ELR (cell line): ENCODE measurements at regions not wholly inside any gene's neighbourhood (a gene's known extent, or its start where the extent isn't known, plus 50 kb on each side); places are given as distances from the start of the nearest gene placed in this dataset.
A peak's percentile ranks its signal among the peaks of the same experiment; 100 is the strongest.
"Not testable (repeated sequence)": the region's sequence is repeated elsewhere in the genome, so short reads cannot be mapped to it uniquely, and the experiment has no call there.

Experiments used
- DNase-seq: peaks from one replicate; pipeline ENCODE4 v3.0.0-alpha.2; 2015; ENCODE audit warnings: low read depth

DNA sequence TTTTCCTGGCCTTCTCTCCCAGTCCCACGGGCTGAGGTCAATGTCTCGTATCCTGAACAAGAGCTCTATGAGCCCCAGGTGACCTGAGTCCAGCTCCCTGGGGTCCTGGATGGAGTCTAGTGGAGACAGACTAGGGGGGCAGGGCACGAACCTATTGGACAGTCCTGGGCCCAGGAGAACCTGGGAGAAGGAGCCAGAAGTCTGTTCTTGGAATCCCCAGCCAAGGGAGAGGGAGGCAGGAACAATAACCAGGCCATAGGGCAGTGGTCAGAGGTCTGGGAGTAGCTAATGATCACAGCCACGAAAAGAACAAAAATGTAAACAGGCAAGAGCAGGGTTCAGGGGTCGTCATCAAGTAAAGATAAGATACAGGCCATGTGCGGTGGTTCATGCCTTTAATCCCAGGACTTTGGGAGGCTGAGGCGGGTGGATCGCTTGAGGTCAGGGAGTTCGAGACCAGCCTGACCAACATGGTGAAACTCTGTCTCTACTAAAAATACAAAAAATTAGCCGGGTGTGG, 60.8 kb downstream of the COPRS start:
- no peak for DNase-seq

- not testable (repeated sequence) for DNase-seq
Observed at GRCh38 chr17:31795941-31796340, 63.1 kb downstream of the COPRS start.

GRCh38 chr17:31794111-31794510, 64.9 kb downstream of the COPRS start:
- DNase-seq, result no peak

- not testable (repeated sequence) for DNase-seq
Observed at GRCh38 chr17:31793634-31794033, 65.4 kb downstream of the COPRS start.

GRCh38 chr17:31792007-31792585, 66.9 kb downstream of the COPRS start:
- DNase-seq, result no peak

GRCh38 chr17:31789707-31790505, 69.1 kb downstream of the COPRS start:
- no peak for DNase-seq

- DNase-seq, result peak; percentile 36
Observed at GRCh38 chr17:31788956-31789355, 70.1 kb downstream of the COPRS start.

- DNase-seq, result no peak
Observed at GRCh38 chr17:31788571-31788946, 70.5 kb downstream of the COPRS start.

- DNase-seq, result peak; percentile 87
Observed at GRCh38 chr17:31787857-31788570, 71.0 kb downstream of the COPRS start.

- no peak for DNase-seq
Observed at GRCh38 chr17:31786796-31787481, 72.1 kb downstream of the COPRS start.

DNA sequence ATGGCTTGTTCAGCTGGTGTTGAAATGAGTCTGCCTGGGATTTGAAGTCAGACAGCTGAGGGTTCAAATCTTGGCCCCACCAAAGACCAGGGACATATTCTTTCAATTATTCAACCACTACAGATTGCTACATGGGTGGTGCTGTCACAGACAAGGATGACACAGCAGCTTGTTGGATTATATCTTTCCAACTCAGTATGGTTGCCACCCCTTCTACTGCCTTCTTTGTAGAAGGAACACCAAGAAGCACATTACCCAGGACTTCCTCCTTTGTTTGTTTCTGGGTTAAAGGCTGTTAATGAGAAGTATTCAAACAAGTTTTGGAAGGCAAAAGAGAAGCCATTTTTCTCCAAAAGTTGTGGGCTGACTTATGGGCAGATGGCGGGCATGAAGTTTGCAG, 78.6 kb downstream of the COPRS start:
- DNase-seq, result no peak

GRCh38 chr17:31778523-31778922, 80.5 kb downstream of the COPRS start:
- DNase-seq, result no peak

DNA sequence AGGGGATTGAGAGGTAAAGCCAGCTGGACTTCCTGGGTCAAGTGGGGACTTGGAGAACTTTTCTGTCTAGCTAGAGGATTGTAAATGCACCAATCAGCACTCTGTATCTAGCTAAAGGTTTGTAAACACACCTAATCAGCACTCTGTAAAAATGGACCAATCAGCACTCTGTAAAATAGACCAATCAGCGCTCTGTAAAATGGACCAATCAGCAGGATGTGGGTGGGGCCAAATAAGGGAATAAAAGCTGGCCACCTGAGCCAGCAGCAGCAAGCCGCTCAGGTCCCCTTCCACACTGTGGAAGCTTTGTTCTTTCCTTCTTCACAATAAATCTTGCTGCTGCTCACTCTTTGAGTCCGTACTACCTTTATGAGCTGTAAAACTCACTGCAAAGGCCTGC, 87.7 kb downstream of the COPRS start:
- DNase-seq, result not testable (repeated sequence)

DNA sequence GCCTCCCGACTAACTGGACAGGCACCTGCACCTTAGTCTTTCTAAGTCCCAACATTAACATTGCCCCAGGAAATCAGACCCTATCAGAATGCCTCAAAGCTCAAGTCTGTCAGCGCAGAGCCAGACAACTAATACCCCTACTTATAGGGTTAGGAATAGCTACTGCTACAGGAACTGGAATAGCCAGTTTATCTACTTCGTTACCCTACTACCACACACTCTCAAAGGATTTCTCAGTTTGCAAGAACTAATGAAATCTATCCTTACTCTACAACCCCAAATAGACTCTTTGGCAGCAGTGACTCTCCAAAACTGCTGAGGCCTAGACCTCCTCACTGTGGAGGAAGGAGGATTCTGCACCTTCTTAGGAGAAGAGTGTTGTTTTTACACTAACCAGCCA, 88.5 kb downstream of the COPRS start:
- not testable (repeated sequence) for DNase-seq

DNA sequence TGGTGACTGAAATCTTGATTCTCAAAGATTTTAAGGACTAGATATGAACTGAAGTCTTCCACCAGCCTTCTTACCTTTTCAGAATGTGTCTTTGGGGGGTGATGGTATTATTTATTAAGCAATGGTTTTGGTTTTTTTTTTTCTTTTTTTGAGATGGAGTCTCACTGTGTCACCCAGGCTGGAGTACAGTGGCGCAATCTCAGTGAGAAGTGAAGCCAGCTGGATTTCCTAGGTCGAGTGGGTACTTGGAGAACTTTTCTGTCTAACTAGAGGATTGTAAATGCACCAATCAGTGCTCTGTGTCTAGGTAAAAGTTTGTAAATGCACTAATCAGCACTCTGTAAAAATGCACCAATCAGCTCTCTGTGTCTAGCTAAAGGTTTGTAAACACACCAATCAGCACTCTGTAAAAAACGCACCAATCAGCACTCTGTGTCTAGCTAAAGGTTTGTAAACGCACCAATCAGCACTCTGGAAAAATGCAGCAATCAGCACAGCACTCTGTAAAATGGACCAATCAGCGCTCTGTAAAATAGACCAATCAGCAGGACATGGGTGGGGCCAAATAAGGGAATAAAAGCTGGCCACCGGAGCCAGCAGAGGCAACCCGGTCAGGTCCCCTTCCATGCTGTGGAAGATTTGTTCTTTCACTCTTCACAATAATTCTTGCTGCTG, 97.1 kb downstream of the COPRS start:
- DNase-seq, result not testable (repeated sequence)

DNA sequence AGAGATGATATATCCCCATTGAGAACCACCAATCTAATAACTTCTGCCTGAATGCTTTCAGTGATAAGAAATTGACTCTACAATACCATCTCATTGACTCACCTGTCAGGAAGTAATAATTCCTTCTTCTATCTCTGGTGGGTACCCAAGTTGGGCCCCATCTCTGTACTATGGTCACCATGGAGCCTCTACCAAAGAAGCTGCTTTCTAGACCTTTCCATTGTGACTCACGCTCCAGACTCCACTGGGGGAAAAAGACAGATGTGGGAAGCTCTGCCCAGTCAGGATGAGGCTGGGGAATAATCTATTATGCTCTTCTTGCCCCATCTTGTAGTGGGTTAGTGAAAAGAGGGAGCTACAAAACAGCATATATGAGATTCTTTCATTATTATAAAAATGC, 100.4 kb downstream of the COPRS start:
- DNase-seq, result no peak

- no peak for DNase-seq
Observed at GRCh38 chr17:31757097-31757496, 101.9 kb downstream of the COPRS start.

GRCh38 chr17:31754239-31754945, 104.7 kb downstream of the COPRS start:
- DNase-seq, result peak; percentile 97

DNA sequence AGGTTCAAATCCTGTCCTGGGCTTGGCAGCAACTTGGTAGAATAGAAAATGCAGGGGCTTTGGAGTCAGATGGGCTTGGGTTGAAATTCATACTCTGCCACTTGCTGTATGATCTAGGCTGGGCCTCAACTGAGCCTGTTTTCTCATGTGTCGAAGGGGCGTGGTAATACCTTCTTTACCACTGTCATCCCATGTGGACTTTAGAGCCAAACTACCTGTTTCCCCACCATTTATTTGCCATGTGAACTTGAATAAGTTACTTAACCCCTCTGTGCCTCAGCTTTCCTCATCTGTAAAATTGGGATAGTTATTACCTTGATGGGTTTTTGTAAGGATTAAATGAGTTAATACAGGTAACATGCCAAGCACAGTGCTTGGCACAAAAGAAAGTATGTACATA, 106.0 kb downstream of the COPRS start:
- no peak for DNase-seq

DNA sequence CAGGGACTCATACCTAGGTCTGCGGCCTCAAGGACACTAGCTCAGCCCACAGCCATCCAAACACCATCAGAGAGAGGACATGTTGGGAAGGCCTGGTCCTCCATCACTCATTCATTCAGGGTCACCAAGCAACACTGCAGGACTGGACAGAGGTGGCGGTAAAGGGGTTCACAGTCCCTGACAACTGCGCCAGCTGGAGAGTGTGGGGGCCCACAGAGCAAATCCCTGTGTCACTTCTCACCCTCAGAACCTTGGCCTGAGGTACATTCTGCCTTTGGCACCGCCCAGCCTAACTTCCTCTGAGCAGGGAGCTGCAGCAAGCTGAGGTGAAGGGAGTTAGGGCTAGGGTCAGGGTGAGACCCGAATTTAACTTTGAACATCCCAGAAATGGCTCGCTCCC, 106.5 kb downstream of the COPRS start:
- DNase-seq, result no peak

GRCh38 chr17:31750578-31750977, 108.5 kb downstream of the COPRS start:
- DNase-seq, result no peak
